Neural cell (in vitro differentiated cells): ENCODE measurements at regions not wholly inside any gene's neighbourhood (a gene's known extent, or its start where the extent isn't known, plus 50 kb on each side); places are given as distances from the start of the nearest gene placed in this dataset.

Source experiments
- CTCF ChIP-seq: fragments of 450-650 bp; IDR thresholded peaks from 2 replicates; pipeline ENCODE4 v1.5.1; 2014; ENCODE audit warnings: antibody characterized with exemption, mild to moderate bottlenecking, moderate library complexity; ENCODE audit not compliant: poor library complexity, severe bottlenecking
- EZH2 ChIP-seq: fragments of 200-600, 300-800 bp; shearing (Covaris generic), sonication (generic); IDR thresholded peaks from 2 replicates; pipeline ENCODE4 v1.6.1; 2014; ENCODE audit warnings: antibody characterized with exemption, low read length, borderline replicate concordance, mild to moderate bottlenecking; ENCODE audit not compliant: insufficient read depth, poor library complexity, severe bottlenecking
- POLR2AphosphoS5 ChIP-seq: IDR thresholded peaks from 2 replicates; pipeline ENCODE4 v1.6.1; 2012
- REST ChIP-seq: IDR thresholded peaks from 2 replicates; pipeline ENCODE4 v1.6.1; 2012; ENCODE audit warnings: borderline replicate concordance

- TF ChIP-seq REST = no peak
- TF ChIP-seq CTCF = no peak
- TF ChIP-seq EZH2 = no peak
- no peak for TF ChIP-seq POLR2AphosphoS5
Observed at GRCh38 chr3:124450366-124450765, 279.9 kb upstream of the UMPS start.
